ENCODE measurements at regions not wholly inside any gene's neighbourhood (a gene's known extent, or its start where the extent isn't known, plus 50 kb on each side); places are given as distances from the start of the nearest gene placed in this dataset.

GRCh38 chr20:39941245-39941644 is 747.8 kb downstream of the MAFB start:
- H3K27me3 ChIP-seq (ENCODE audit: control insufficient read depth in 1 of 2, insufficient read depth in 2 of 2, low read length in 2 of 2): no peaks in the 10 kb centered on the region
- H3K4me3 ChIP-seq (ENCODE audit: low read depth in 1 of 2, low read length in 2 of 2): no peak overlapping the region
- H3K9ac ChIP-seq (ENCODE audit: low read depth in 1 of 2, low read length in 2 of 2): no peak overlapping the region
- no peaks in the 10 kb centered on the region for H3K4me1 ChIP-seq (ENCODE audit: control insufficient read depth in 1 of 2, insufficient read depth in 2 of 2, low read length in 2 of 2)
- H3K9me3 ChIP-seq (ENCODE audit: control insufficient read depth in 1 of 2, low read length in 2 of 2): no peaks in the 10 kb centered on the region
- H3K27ac ChIP-seq (ENCODE audit: low read depth, low read length): no peak overlapping the region
- no peaks in the 10 kb centered on the region for H3K36me3 ChIP-seq (ENCODE audit: control insufficient read depth in 1 of 2, insufficient read depth in 2 of 2, low read length in 2 of 2)

- no peak overlapping the region for H3K27ac ChIP-seq (ENCODE audit: low read depth, low read length)
- no peak overlapping the region for H3K4me3 ChIP-seq (ENCODE audit: low read depth in 1 of 2, low read length in 2 of 2)
- H3K27me3 ChIP-seq (ENCODE audit: control insufficient read depth in 1 of 2, insufficient read depth in 2 of 2, low read length in 2 of 2): no peaks in the 10 kb centered on the region
Measured at GRCh38 chr20:39939241-39939865, 749.7 kb downstream of the MAFB start.

DNA sequence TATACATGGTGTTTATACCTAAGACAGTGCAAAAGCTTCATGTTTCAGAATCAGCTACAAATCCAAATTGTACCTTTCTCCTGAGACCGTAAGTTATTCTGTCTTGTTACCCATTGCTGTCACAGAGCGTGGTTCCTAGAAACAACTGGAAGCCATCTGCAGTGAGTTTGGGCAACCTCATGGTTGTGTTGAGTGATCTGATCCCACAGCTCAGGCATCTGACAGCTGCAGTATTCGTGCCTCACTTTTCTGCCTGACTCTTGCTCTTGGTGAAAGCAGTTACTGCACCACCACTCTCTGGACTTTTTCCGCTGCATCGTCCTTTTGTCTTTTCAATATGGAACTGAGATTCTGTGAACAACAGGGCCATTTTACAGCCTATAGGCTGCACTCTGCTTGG is 752.6 kb downstream of the MAFB start:
- Histone ChIP-seq H3K4me1 (ENCODE audit: control insufficient read depth in 1 of 2, insufficient read depth in 2 of 2, low read length in 2 of 2) (no peaks in the 10 kb centered on the region), H3K27ac (ENCODE audit: low read depth, low read length) (no peak overlapping the region), H3K4me3 (ENCODE audit: low read depth in 1 of 2, low read length in 2 of 2) (no peak overlapping the region), H3K9ac (ENCODE audit: low read depth in 1 of 2, low read length in 2 of 2) (no peak overlapping the region), H3K36me3 (ENCODE audit: control insufficient read depth in 1 of 2, insufficient read depth in 2 of 2, low read length in 2 of 2) (no peaks in the 10 kb centered on the region), H3K9me3 (ENCODE audit: control insufficient read depth in 1 of 2, low read length in 2 of 2) (no peaks in the 10 kb centered on the region), H3K27me3 (ENCODE audit: control insufficient read depth in 1 of 2, insufficient read depth in 2 of 2, low read length in 2 of 2) (no peaks in the 10 kb centered on the region)

More at GRCh38 chr20:39939241-39939865, 749.7 kb downstream of the MAFB start:
- H3K9me3 ChIP-seq (ENCODE audit: control insufficient read depth in 1 of 2, low read length in 2 of 2): no peaks in the 10 kb centered on the region
- H3K9ac ChIP-seq (ENCODE audit: low read depth in 1 of 2, low read length in 2 of 2): no peak overlapping the region
- H3K36me3 ChIP-seq (ENCODE audit: control insufficient read depth in 1 of 2, insufficient read depth in 2 of 2, low read length in 2 of 2): no peaks in the 10 kb centered on the region
- H3K4me1 ChIP-seq (ENCODE audit: control insufficient read depth in 1 of 2, insufficient read depth in 2 of 2, low read length in 2 of 2): no peaks in the 10 kb centered on the region

GRCh38 chr20:39935901-39936300 is 753.1 kb downstream of the MAFB start:
- no peak overlapping the region for H3K9ac ChIP-seq (ENCODE audit: low read depth in 1 of 2, low read length in 2 of 2)
- H3K27me3 ChIP-seq (ENCODE audit: control insufficient read depth in 1 of 2, insufficient read depth in 2 of 2, low read length in 2 of 2): no peaks in the 10 kb centered on the region
- no peaks in the 10 kb centered on the region for H3K9me3 ChIP-seq (ENCODE audit: control insufficient read depth in 1 of 2, low read length in 2 of 2)
- no peak overlapping the region for H3K27ac ChIP-seq (ENCODE audit: low read depth, low read length)
- H3K36me3 ChIP-seq (ENCODE audit: control insufficient read depth in 1 of 2, insufficient read depth in 2 of 2, low read length in 2 of 2): no peaks in the 10 kb centered on the region
- H3K4me3 ChIP-seq (ENCODE audit: low read depth in 1 of 2, low read length in 2 of 2): no peak overlapping the region
- no peaks in the 10 kb centered on the region for H3K4me1 ChIP-seq (ENCODE audit: control insufficient read depth in 1 of 2, insufficient read depth in 2 of 2, low read length in 2 of 2)

DNA sequence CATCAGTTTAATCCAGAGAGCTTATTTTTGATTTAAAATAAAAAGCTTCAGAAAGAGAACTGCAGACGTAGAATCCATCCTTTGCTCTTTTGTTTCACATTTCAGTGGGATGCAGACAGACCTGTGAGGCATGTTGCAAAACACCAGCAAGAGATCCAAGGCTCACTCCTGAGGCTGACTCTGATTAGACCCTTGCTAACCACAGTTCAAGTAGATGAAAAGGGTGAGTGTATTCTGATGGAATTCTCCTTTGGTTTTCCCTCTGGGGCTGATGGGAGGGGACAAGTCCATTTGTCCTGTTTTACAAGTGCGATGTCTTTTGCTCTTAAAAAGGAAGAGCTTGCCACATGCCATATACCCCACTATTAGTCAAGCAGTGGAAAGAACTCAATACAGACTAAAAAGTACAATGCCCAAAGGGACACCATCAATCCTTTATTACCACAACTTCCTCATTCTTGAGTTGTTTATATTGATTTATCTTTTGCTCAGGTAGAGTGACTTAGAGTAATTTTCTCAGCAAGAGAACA is 772.7 kb downstream of the MAFB start:
- H3K4me1 ChIP-seq (ENCODE audit: control insufficient read depth in 1 of 2, insufficient read depth in 2 of 2, low read length in 2 of 2): no peaks in the 10 kb centered on the region
- H3K9me3 ChIP-seq (ENCODE audit: control insufficient read depth in 1 of 2, low read length in 2 of 2): no peaks in the 10 kb centered on the region
- no peaks in the 10 kb centered on the region for H3K27me3 ChIP-seq (ENCODE audit: control insufficient read depth in 1 of 2, insufficient read depth in 2 of 2, low read length in 2 of 2)
- H3K27ac ChIP-seq (ENCODE audit: low read depth, low read length): no peak overlapping the region
- no peak overlapping the region for H3K9ac ChIP-seq (ENCODE audit: low read depth in 1 of 2, low read length in 2 of 2)
- H3K4me3 ChIP-seq (ENCODE audit: low read depth in 1 of 2, low read length in 2 of 2): no peak overlapping the region
- H3K36me3 ChIP-seq (ENCODE audit: control insufficient read depth in 1 of 2, insufficient read depth in 2 of 2, low read length in 2 of 2): no peaks in the 10 kb centered on the region

GRCh38 chr20:39913274-39913673 is 775.8 kb downstream of the MAFB start:
- H3K27me3 ChIP-seq (ENCODE audit: control insufficient read depth in 1 of 2, insufficient read depth in 2 of 2, low read length in 2 of 2): no peaks in the 10 kb centered on the region
- H3K4me1 ChIP-seq (ENCODE audit: control insufficient read depth in 1 of 2, insufficient read depth in 2 of 2, low read length in 2 of 2): no peaks in the 10 kb centered on the region
- H3K9me3 ChIP-seq (ENCODE audit: control insufficient read depth in 1 of 2, low read length in 2 of 2): no peaks in the 10 kb centered on the region
- H3K27ac ChIP-seq (ENCODE audit: low read depth, low read length): no peak overlapping the region
- no peak overlapping the region for H3K9ac ChIP-seq (ENCODE audit: low read depth in 1 of 2, low read length in 2 of 2)
- H3K4me3 ChIP-seq (ENCODE audit: low read depth in 1 of 2, low read length in 2 of 2): no peak overlapping the region
- no peaks in the 10 kb centered on the region for H3K36me3 ChIP-seq (ENCODE audit: control insufficient read depth in 1 of 2, insufficient read depth in 2 of 2, low read length in 2 of 2)

GRCh38 chr20:39911497-39911896 is 777.5 kb downstream of the MAFB start:
- Histone ChIP-seq H3K9me3 (ENCODE audit: control insufficient read depth in 1 of 2, low read length in 2 of 2) (no peaks in the 10 kb centered on the region), H3K9ac (ENCODE audit: low read depth in 1 of 2, low read length in 2 of 2) (no peak overlapping the region), H3K36me3 (ENCODE audit: control insufficient read depth in 1 of 2, insufficient read depth in 2 of 2, low read length in 2 of 2) (no peaks in the 10 kb centered on the region), H3K4me1 (ENCODE audit: control insufficient read depth in 1 of 2, insufficient read depth in 2 of 2, low read length in 2 of 2) (no peaks in the 10 kb centered on the region), H3K4me3 (ENCODE audit: low read depth in 1 of 2, low read length in 2 of 2) (no peak overlapping the region), H3K27ac (ENCODE audit: low read depth, low read length) (no peak overlapping the region), H3K27me3 (ENCODE audit: control insufficient read depth in 1 of 2, insufficient read depth in 2 of 2, low read length in 2 of 2) (no peaks in the 10 kb centered on the region)

DNA sequence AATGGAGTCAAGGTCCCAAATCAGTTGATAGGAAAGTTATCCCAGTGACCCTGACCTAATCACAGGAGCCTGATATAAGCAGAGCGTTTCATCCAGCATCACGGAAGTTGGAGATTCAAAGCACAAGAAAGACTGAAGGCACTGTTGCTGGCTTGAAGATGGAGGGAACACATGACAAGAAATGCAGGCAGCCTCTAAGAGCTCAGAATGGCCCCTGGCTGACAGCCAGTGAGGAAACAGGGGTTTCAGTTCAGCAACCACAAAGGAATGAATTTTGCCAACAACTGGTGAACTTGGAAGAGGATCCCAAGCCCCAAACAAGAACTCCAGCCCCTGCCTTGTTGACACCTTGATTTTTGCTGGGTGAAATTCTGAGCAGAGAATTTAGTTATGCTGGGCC is 778.5 kb downstream of the MAFB start:
- Histone ChIP-seq H3K27me3 (ENCODE audit: control insufficient read depth in 1 of 2, insufficient read depth in 2 of 2, low read length in 2 of 2) (no peaks in the 10 kb centered on the region), H3K9me3 (ENCODE audit: control insufficient read depth in 1 of 2, low read length in 2 of 2) (no peaks in the 10 kb centered on the region), H3K4me1 (ENCODE audit: control insufficient read depth in 1 of 2, insufficient read depth in 2 of 2, low read length in 2 of 2) (no peaks in the 10 kb centered on the region), H3K9ac (ENCODE audit: low read depth in 1 of 2, low read length in 2 of 2) (no peak overlapping the region), H3K27ac (ENCODE audit: low read depth, low read length) (no peak overlapping the region), H3K4me3 (ENCODE audit: low read depth in 1 of 2, low read length in 2 of 2) (no peak overlapping the region), H3K36me3 (ENCODE audit: control insufficient read depth in 1 of 2, insufficient read depth in 2 of 2, low read length in 2 of 2) (no peaks in the 10 kb centered on the region)

DNA sequence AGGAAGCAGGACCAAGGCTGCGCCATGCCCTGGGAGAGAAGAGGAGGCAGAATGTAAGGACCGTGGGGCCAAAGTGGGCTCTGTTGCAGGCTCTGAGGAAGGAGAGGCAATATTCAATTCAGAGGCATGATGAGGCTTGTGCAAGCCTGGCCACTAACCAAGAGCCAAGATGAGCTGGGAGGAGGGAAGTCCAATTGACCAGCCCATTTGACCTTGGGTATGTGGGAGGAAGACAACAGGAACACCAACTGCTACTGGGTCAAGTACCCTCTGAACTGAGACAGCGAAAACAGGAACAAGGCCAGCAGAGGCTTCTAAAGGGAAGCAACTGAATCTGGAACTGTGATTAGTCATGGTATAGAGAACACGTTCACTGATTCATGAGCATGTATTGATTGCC is 779.6 kb downstream of the MAFB start:
- no peaks in the 10 kb centered on the region for H3K36me3 ChIP-seq (ENCODE audit: control insufficient read depth in 1 of 2, insufficient read depth in 2 of 2, low read length in 2 of 2)
- no peaks in the 10 kb centered on the region for H3K4me1 ChIP-seq (ENCODE audit: control insufficient read depth in 1 of 2, insufficient read depth in 2 of 2, low read length in 2 of 2)
- no peak overlapping the region for H3K4me3 ChIP-seq (ENCODE audit: low read depth in 1 of 2, low read length in 2 of 2)
- no peaks in the 10 kb centered on the region for H3K9me3 ChIP-seq (ENCODE audit: control insufficient read depth in 1 of 2, low read length in 2 of 2)
- H3K9ac ChIP-seq (ENCODE audit: low read depth in 1 of 2, low read length in 2 of 2): no peak overlapping the region
- no peaks in the 10 kb centered on the region for H3K27me3 ChIP-seq (ENCODE audit: control insufficient read depth in 1 of 2, insufficient read depth in 2 of 2, low read length in 2 of 2)
- no peak overlapping the region for H3K27ac ChIP-seq (ENCODE audit: low read depth, low read length)

- no peaks in the 10 kb centered on the region for H3K9me3 ChIP-seq (ENCODE audit: control insufficient read depth in 1 of 2, low read length in 2 of 2)
- H3K4me1 ChIP-seq (ENCODE audit: control insufficient read depth in 1 of 2, insufficient read depth in 2 of 2, low read length in 2 of 2): no peaks in the 10 kb centered on the region
- H3K27ac ChIP-seq (ENCODE audit: low read depth, low read length): no peak overlapping the region
- no peak overlapping the region for H3K9ac ChIP-seq (ENCODE audit: low read depth in 1 of 2, low read length in 2 of 2)
- no peak overlapping the region for H3K4me3 ChIP-seq (ENCODE audit: low read depth in 1 of 2, low read length in 2 of 2)
- no peaks in the 10 kb centered on the region for H3K36me3 ChIP-seq (ENCODE audit: control insufficient read depth in 1 of 2, insufficient read depth in 2 of 2, low read length in 2 of 2)
- no peaks in the 10 kb centered on the region for H3K27me3 ChIP-seq (ENCODE audit: control insufficient read depth in 1 of 2, insufficient read depth in 2 of 2, low read length in 2 of 2)
Measured at GRCh38 chr20:39904476-39905112, 784.4 kb downstream of the MAFB start.

Measured in duodenal mucosa (tissue), 2 donors.